ENCODE measurements at regions not wholly inside any gene's neighbourhood (a gene's known extent, or its start where the extent isn't known, plus 50 kb on each side); places are given as distances from the start of the nearest gene placed in this dataset.

GRCh38 chr6:95784019-95784418, 206.7 kb downstream of the MANEA start:
- H3K23ac ChIP-seq (ENCODE audit: low read length in 2 of 2), result no peak overlapping the region
- no peak overlapping the region for H2AK5ac ChIP-seq (ENCODE audit: low read length, severe bottlenecking)
- H3K4me2 ChIP-seq (ENCODE audit: low read length, poor library complexity, severe bottlenecking), result no peak overlapping the region
- H3K4ac ChIP-seq (ENCODE audit: low read depth in 1 of 2, low read length in 2 of 2), result no peak overlapping the region
- peaks cover 4% of the 10 kb centered on the region for H3K9me3 ChIP-seq (ENCODE audit: control insufficient read depth, low read length)
- H3K4me1 ChIP-seq (ENCODE audit: control insufficient read depth, insufficient read depth, low read depth, low read length), result no peaks in the 10 kb centered on the region
- H4K8ac ChIP-seq (ENCODE audit: low read length), result no peak overlapping the region
- no peak overlapping the region for H3K27ac ChIP-seq (ENCODE audit: low read length, poor library complexity, severe bottlenecking)
- DNase-seq, result no peak
- H3K4me3 ChIP-seq (ENCODE audit: insufficient read depth in 1 of 2, low read depth in 1 of 2, low read length in 2 of 2), result no peak overlapping the region
- no peak overlapping the region for H3K14ac ChIP-seq (ENCODE audit: low read length in 2 of 2)
- H2AFZ ChIP-seq (ENCODE audit: low read depth, low read length), result no peak overlapping the region
- H3K9ac ChIP-seq (ENCODE audit: low read length), result no peak overlapping the region
- H3K79me1 ChIP-seq (replicated peaks; ENCODE audit: low read length, poor library complexity, severe bottlenecking), result no peaks in the 10 kb centered on the region
- no peaks in the 10 kb centered on the region for H3K36me3 ChIP-seq (ENCODE audit: control insufficient read depth in 1 of 2, insufficient read depth in 2 of 2, low read depth in 1 of 2, low read length in 2 of 2)
- H2BK15ac ChIP-seq (ENCODE audit: low read depth, poor library complexity, severe bottlenecking), result no peak overlapping the region
- H2BK12ac ChIP-seq (ENCODE audit: low read length in 2 of 2), result no peak overlapping the region
- no peak overlapping the region for H2BK5ac ChIP-seq (ENCODE audit: low read depth, low read length, poor library complexity, severe bottlenecking)
- no peak overlapping the region for H4K91ac ChIP-seq (ENCODE audit: low read length)
- no peak overlapping the region for H2BK120ac ChIP-seq (ENCODE audit: low read depth, low read length)
- H3K27me3 ChIP-seq (ENCODE audit: control insufficient read depth in 1 of 2, insufficient read depth in 1 of 2, low read length in 2 of 2), result no peaks in the 10 kb centered on the region
- no peak overlapping the region for H3K18ac ChIP-seq (ENCODE audit: low read depth in 1 of 2, low read length in 2 of 2)

GRCh38 chr6:95784869-95785268, 207.5 kb downstream of the MANEA start:
- no peak overlapping the region for H2AFZ ChIP-seq (ENCODE audit: low read depth, low read length)
- no peak overlapping the region for H3K9ac ChIP-seq (ENCODE audit: low read length)
- no peak overlapping the region for H4K91ac ChIP-seq (ENCODE audit: low read length)
- no peaks in the 10 kb centered on the region for H3K4me1 ChIP-seq (ENCODE audit: control insufficient read depth, insufficient read depth, low read depth, low read length)
- no peak overlapping the region for H2AK5ac ChIP-seq (ENCODE audit: low read length, severe bottlenecking)
- H2BK120ac ChIP-seq (ENCODE audit: low read depth, low read length), result no peak overlapping the region
- no peaks in the 10 kb centered on the region for H3K27me3 ChIP-seq (ENCODE audit: control insufficient read depth in 1 of 2, insufficient read depth in 1 of 2, low read length in 2 of 2)
- no peak overlapping the region for H4K8ac ChIP-seq (ENCODE audit: low read length)
- no peak overlapping the region for H3K4me3 ChIP-seq (ENCODE audit: insufficient read depth in 1 of 2, low read depth in 1 of 2, low read length in 2 of 2)
- no peak overlapping the region for H3K18ac ChIP-seq (ENCODE audit: low read depth in 1 of 2, low read length in 2 of 2)
- H3K4ac ChIP-seq (ENCODE audit: low read depth in 1 of 2, low read length in 2 of 2), result no peak overlapping the region
- WGBS, result 88% methylated on average over 2 of the region's 3 CpGs
- H2BK5ac ChIP-seq (ENCODE audit: low read depth, low read length, poor library complexity, severe bottlenecking), result no peak overlapping the region
- peaks cover 4% of the 10 kb centered on the region for H3K9me3 ChIP-seq (ENCODE audit: control insufficient read depth, low read length)
- no peak overlapping the region for H2BK12ac ChIP-seq (ENCODE audit: low read length in 2 of 2)
- no peak overlapping the region for H3K14ac ChIP-seq (ENCODE audit: low read length in 2 of 2)
- no peaks in the 10 kb centered on the region for H3K36me3 ChIP-seq (ENCODE audit: control insufficient read depth in 1 of 2, insufficient read depth in 2 of 2, low read depth in 1 of 2, low read length in 2 of 2)
- no peak for DNase-seq
- H3K4me2 ChIP-seq (ENCODE audit: low read length, poor library complexity, severe bottlenecking), result no peak overlapping the region
- no peaks in the 10 kb centered on the region for H3K79me1 ChIP-seq (replicated peaks; ENCODE audit: low read length, poor library complexity, severe bottlenecking)
- no peak overlapping the region for H3K27ac ChIP-seq (ENCODE audit: low read length, poor library complexity, severe bottlenecking)
- H2BK15ac ChIP-seq (ENCODE audit: low read depth, poor library complexity, severe bottlenecking), result no peak overlapping the region
- H3K23ac ChIP-seq (ENCODE audit: low read length in 2 of 2), result no peak overlapping the region

GRCh38 chr6:95785785-95786184, 208.4 kb downstream of the MANEA start:
- Histone ChIP-seq H2AK5ac (ENCODE audit: low read length, severe bottlenecking) (no peak overlapping the region), H2AFZ (ENCODE audit: low read depth, low read length) (no peak overlapping the region), H3K27me3 (ENCODE audit: control insufficient read depth in 1 of 2, insufficient read depth in 1 of 2, low read length in 2 of 2) (no peaks in the 10 kb centered on the region), H2BK120ac (ENCODE audit: low read depth, low read length) (no peak overlapping the region), H3K9ac (ENCODE audit: low read length) (no peak overlapping the region), H3K23ac (ENCODE audit: low read length in 2 of 2) (no peak overlapping the region), H3K4me2 (ENCODE audit: low read length, poor library complexity, severe bottlenecking) (no peak overlapping the region), H3K79me1 (replicated peaks; ENCODE audit: low read length, poor library complexity, severe bottlenecking) (no peaks in the 10 kb centered on the region), H3K18ac (ENCODE audit: low read depth in 1 of 2, low read length in 2 of 2) (no peak overlapping the region), H3K27ac (ENCODE audit: low read length, poor library complexity, severe bottlenecking) (no peak overlapping the region), H3K4ac (ENCODE audit: low read depth in 1 of 2, low read length in 2 of 2) (no peak overlapping the region), H2BK5ac (ENCODE audit: low read depth, low read length, poor library complexity, severe bottlenecking) (no peak overlapping the region), H3K14ac (ENCODE audit: low read length in 2 of 2) (no peak overlapping the region), H2BK15ac (ENCODE audit: low read depth, poor library complexity, severe bottlenecking) (no peak overlapping the region), H3K36me3 (ENCODE audit: control insufficient read depth in 1 of 2, insufficient read depth in 2 of 2, low read depth in 1 of 2, low read length in 2 of 2) (no peaks in the 10 kb centered on the region), H4K8ac (ENCODE audit: low read length) (no peak overlapping the region), H3K4me1 (ENCODE audit: control insufficient read depth, insufficient read depth, low read depth, low read length) (no peaks in the 10 kb centered on the region), H3K9me3 (ENCODE audit: control insufficient read depth, low read length) (peaks cover 4% of the 10 kb centered on the region), H4K91ac (ENCODE audit: low read length) (no peak overlapping the region), H2BK12ac (ENCODE audit: low read length in 2 of 2) (no peak overlapping the region), H3K4me3 (ENCODE audit: insufficient read depth in 1 of 2, low read depth in 1 of 2, low read length in 2 of 2) (no peak overlapping the region)
- WGBS, result no CpG with 5 or more reads among the region's 2 CpGs
- no peak for DNase-seq

- Histone ChIP-seq H2BK5ac (ENCODE audit: low read depth, low read length, poor library complexity, severe bottlenecking) (no peak overlapping the region), H3K79me1 (replicated peaks; ENCODE audit: low read length, poor library complexity, severe bottlenecking) (no peaks in the 10 kb centered on the region), H3K18ac (ENCODE audit: low read depth in 1 of 2, low read length in 2 of 2) (no peak overlapping the region), H3K9me3 (ENCODE audit: control insufficient read depth, low read length) (peaks cover 2% of the 10 kb centered on the region), H4K8ac (ENCODE audit: low read length) (no peak overlapping the region), H3K4ac (ENCODE audit: low read depth in 1 of 2, low read length in 2 of 2) (no peak overlapping the region), H3K9ac (ENCODE audit: low read length) (no peak overlapping the region), H3K23ac (ENCODE audit: low read length in 2 of 2) (no peak overlapping the region), H3K4me3 (ENCODE audit: insufficient read depth in 1 of 2, low read depth in 1 of 2, low read length in 2 of 2) (no peak overlapping the region), H2AK5ac (ENCODE audit: low read length, severe bottlenecking) (no peak overlapping the region), H3K4me1 (ENCODE audit: control insufficient read depth, insufficient read depth, low read depth, low read length) (no peaks in the 10 kb centered on the region), H2BK120ac (ENCODE audit: low read depth, low read length) (no peak overlapping the region), H4K91ac (ENCODE audit: low read length) (no peak overlapping the region), H2BK12ac (ENCODE audit: low read length in 2 of 2) (no peak overlapping the region), H3K27me3 (ENCODE audit: control insufficient read depth in 1 of 2, insufficient read depth in 1 of 2, low read length in 2 of 2) (no peaks in the 10 kb centered on the region), H2BK15ac (ENCODE audit: low read depth, poor library complexity, severe bottlenecking) (no peak overlapping the region), H3K4me2 (ENCODE audit: low read length, poor library complexity, severe bottlenecking) (no peak overlapping the region), H3K36me3 (ENCODE audit: control insufficient read depth in 1 of 2, insufficient read depth in 2 of 2, low read depth in 1 of 2, low read length in 2 of 2) (no peaks in the 10 kb centered on the region), H3K14ac (ENCODE audit: low read length in 2 of 2) (no peak overlapping the region), H3K27ac (ENCODE audit: low read length, poor library complexity, severe bottlenecking) (no peak overlapping the region), H2AFZ (ENCODE audit: low read depth, low read length) (no peak overlapping the region)
- no peak for DNase-seq
- no CpG with 5 or more reads among the region's 3 CpGs for WGBS
These were observed 209.5 kb downstream of the MANEA start for GRCh38 chr6:95786802-95787201.

Data from mesenchymal stem cell (in vitro differentiated cells and primary cell).